ENCODE measurements at regions not wholly inside any gene's neighbourhood (a gene's known extent, or its start where the extent isn't known, plus 50 kb on each side); places are given as distances from the start of the nearest gene placed in this dataset.

GRCh38 chr11:27582621-27583020 is 76.1 kb upstream of the LIN7C start:
- no peak for TF ChIP-seq CTCF (IDR thresholded peaks at IDR 0.05)
- TF ChIP-seq POLR2A (IDR thresholded peaks at IDR 0.05), result no peak

Measured in ovary (tissue), 3 donors.